Fibroblast of peridontal ligament (primary cell): ENCODE measurements at regions not wholly inside any gene's neighbourhood (a gene's known extent, or its start where the extent isn't known, plus 50 kb on each side); places are given as distances from the start of the nearest gene placed in this dataset.

Experiments used
- DNase-seq: peaks from one replicate; pipeline ENCODE4 v3.0.0-alpha.2; 2010; ENCODE audit errors: extremely low read depth

GRCh38 chr15:87167055-87167454, 1087.4 kb downstream of the AGBL1 start:
- peak; percentile 20 for DNase-seq

GRCh38 chr15:87155771-87156170, 1076.1 kb downstream of the AGBL1 start:
- no peak for DNase-seq

GRCh38 chr15:87154761-87155160, 1075.1 kb downstream of the AGBL1 start:
- DNase-seq = no peak

- no peak for DNase-seq
Measured at GRCh38 chr15:87151202-87151748, 1071.6 kb downstream of the AGBL1 start.

GRCh38 chr15:87145696-87146095, 1066.0 kb downstream of the AGBL1 start:
- DNase-seq = no peak

GRCh38 chr15:87144775-87145174, 1065.1 kb downstream of the AGBL1 start:
- peak; percentile 78 for DNase-seq

- no peak for DNase-seq
Measured at GRCh38 chr15:87142096-87142495, 1062.4 kb downstream of the AGBL1 start.

GRCh38 chr15:87135109-87135508, 1055.4 kb downstream of the AGBL1 start:
- DNase-seq = no peak

- DNase-seq = no peak
Measured at GRCh38 chr15:87133704-87134103, 1054.0 kb downstream of the AGBL1 start.

- no peak for DNase-seq
Measured at GRCh38 chr15:87131067-87131466, 1051.4 kb downstream of the AGBL1 start.

- peak; percentile 54 for DNase-seq
Measured at GRCh38 chr15:87129916-87130315, 1050.2 kb downstream of the AGBL1 start.

GRCh38 chr15:87123676-87124382, 1044.2 kb downstream of the AGBL1 start:
- DNase-seq = no peak

- DNase-seq = peak; percentile 20
Measured at GRCh38 chr15:87121336-87121735, 1041.7 kb downstream of the AGBL1 start.

GRCh38 chr15:87120555-87120954, 1040.9 kb downstream of the AGBL1 start:
- peak; percentile 11 for DNase-seq

- DNase-seq = no peak
Measured at GRCh38 chr15:87118846-87119245, 1039.2 kb downstream of the AGBL1 start.

GRCh38 chr15:87118435-87118834, 1038.8 kb downstream of the AGBL1 start:
- no peak for DNase-seq

GRCh38 chr15:87115795-87116194, 1036.1 kb downstream of the AGBL1 start:
- no peak for DNase-seq

- no peak for DNase-seq
Measured at GRCh38 chr15:87099916-87100315, 1020.2 kb downstream of the AGBL1 start.

GRCh38 chr15:87089551-87089950, 1009.9 kb downstream of the AGBL1 start:
- no peak for DNase-seq

GRCh38 chr15:87083201-87083600, 1003.5 kb downstream of the AGBL1 start:
- DNase-seq = no peak

- DNase-seq = no peak
Measured at GRCh38 chr15:87082581-87082980, 1002.9 kb downstream of the AGBL1 start.

GRCh38 chr15:87080547-87080946, 1000.9 kb downstream of the AGBL1 start:
- DNase-seq = no peak
